ENCODE measurements at regions not wholly inside any gene's neighbourhood (a gene's known extent, or its start where the extent isn't known, plus 50 kb on each side); places are given as distances from the start of the nearest gene placed in this dataset.

DNA sequence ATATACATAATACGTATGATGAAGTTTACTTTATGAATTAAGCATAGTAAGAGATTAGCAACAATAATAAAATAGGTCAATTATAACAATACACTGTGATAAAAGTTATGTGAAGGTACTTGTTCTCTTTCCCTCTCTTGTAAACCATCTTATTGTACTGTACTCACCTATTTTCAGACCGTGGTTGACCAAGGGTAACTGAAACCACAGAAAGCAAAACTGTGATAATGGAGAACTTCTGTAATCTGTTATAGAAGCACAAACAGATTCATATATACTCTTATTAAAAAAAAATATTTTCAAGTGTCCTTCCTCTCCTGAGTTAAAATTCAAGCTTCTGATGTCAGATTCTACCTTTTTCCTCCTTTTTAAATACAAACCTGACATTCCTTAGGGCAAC lies 1247.8 kb upstream of the SORCS1 start:
- TF ChIP-seq CTCF (conservative IDR thresholded peaks at IDR 0.05 in 1 of 2, IDR thresholded peaks at IDR 0.05 in 1 of 2; ENCODE audit: low read depth in 1 of 2, low read length in 2 of 2) (no peak), EZH2 (IDR thresholded peaks at IDR 0.05; ENCODE audit: low read length, missing control alignments) (no peak)

Data from fibroblast of lung (primary cell).